Parathyroid adenoma (tissue), 2 donors: ENCODE measurements at regions not wholly inside any gene's neighbourhood (a gene's known extent, or its start where the extent isn't known, plus 50 kb on each side); places are given as distances from the start of the nearest gene placed in this dataset.

Experiments
- H2AFZ ChIP-seq: fragments of 300-600 bp; sonication (generic); one replicate; pipeline ENCODE4 v1.7.0; 2017; ENCODE audit warnings: antibody characterized with exemption, mild to moderate bottlenecking
- H3K27ac ChIP-seq: fragments of 300-600 bp; sonication (generic); one replicate; pipeline ENCODE4 v1.7.0; 2017
- H3K27me3 ChIP-seq: fragments of 300-600 bp; sonication (generic); one replicate; pipeline ENCODE4 v1.7.0; 2017; ENCODE audit warnings: low read length; ENCODE audit not compliant: control insufficient read depth, insufficient read depth
- H3K36me3 ChIP-seq: fragments of 300-600 bp; sonication (generic); one replicate; pipeline ENCODE4 v1.7.0; 2017; ENCODE audit warnings: low read length; ENCODE audit not compliant: control insufficient read depth, insufficient read depth
- H3K4me1 ChIP-seq: fragments of 300-600 bp; sonication (generic); one replicate; pipeline ENCODE4 v1.7.0; 2017; ENCODE audit warnings: control low read depth
- H3K4me2 ChIP-seq: fragments of 300-600 bp; sonication (generic); one replicate; pipeline ENCODE4 v1.7.0; 2017; ENCODE audit warnings: low read length
- H3K4me3 ChIP-seq: fragments of 300-600 bp; sonication (generic); one replicate; pipeline ENCODE4 v1.7.0; 2017; ENCODE audit warnings: low read depth, low read length
- H3K79me2 ChIP-seq: fragments of 300-600 bp; sonication (generic); one replicate; pipeline ENCODE4 v1.7.0; 2017; ENCODE audit warnings: control low read depth
- H3K9ac ChIP-seq: fragments of 300-600 bp; sonication (generic); one replicate; pipeline ENCODE4 v1.7.0; 2017; ENCODE audit warnings: mild to moderate bottlenecking
- H3K9me3 ChIP-seq: fragments of 300-600 bp; sonication (generic); one replicate; pipeline ENCODE4 v1.7.0; 2017; ENCODE audit warnings: low read length; ENCODE audit not compliant: control insufficient read depth
- CTCF ChIP-seq: fragments of 300-600 bp; sonication (generic); IDR thresholded peaks from one replicate; pipeline ENCODE4 v1.7.0; 2017; ENCODE audit warnings: antibody characterized with exemption, mild to moderate bottlenecking
- donor health status: primary hyperparathyroidism.

GRCh38 chr2:83282043-83282795 lies 1176.9 kb downstream of the SUCLG1 start:
- TF ChIP-seq CTCF = no peak
- Histone ChIP-seq H3K4me3 (no peak overlapping the region), H3K9ac (no peak overlapping the region), H3K27ac (no peak overlapping the region), H3K36me3 (no peaks in the 10 kb centered on the region), H3K27me3 (no peaks in the 10 kb centered on the region), H3K4me1 (no peaks in the 10 kb centered on the region), H3K79me2 (no peaks in the 10 kb centered on the region), H3K9me3 (no peaks in the 10 kb centered on the region), H2AFZ (no peak overlapping the region), H3K4me2 (no peak overlapping the region)

GRCh38 chr2:83280391-83280790 lies 1178.7 kb downstream of the SUCLG1 start:
- Histone ChIP-seq H3K4me1 (no peaks in the 10 kb centered on the region), H3K4me3 (no peak overlapping the region), H3K4me2 (no peak overlapping the region), H3K27ac (no peak overlapping the region), H3K79me2 (no peaks in the 10 kb centered on the region), H2AFZ (no peak overlapping the region), H3K9me3 (no peaks in the 10 kb centered on the region), H3K36me3 (no peaks in the 10 kb centered on the region), H3K27me3 (no peaks in the 10 kb centered on the region), H3K9ac (no peak overlapping the region)
- no peak for TF ChIP-seq CTCF

GRCh38 chr2:83273322-83273721 lies 1185.8 kb downstream of the SUCLG1 start:
- TF ChIP-seq CTCF = no peak
- H3K4me2 ChIP-seq = no peak overlapping the region
- H3K4me3 ChIP-seq = no peak overlapping the region
- H3K9me3 ChIP-seq = no peaks in the 10 kb centered on the region
- no peaks in the 10 kb centered on the region for H3K36me3 ChIP-seq
- no peaks in the 10 kb centered on the region for H3K4me1 ChIP-seq
- H3K27me3 ChIP-seq = no peaks in the 10 kb centered on the region
- no peaks in the 10 kb centered on the region for H3K79me2 ChIP-seq
- no peak overlapping the region for H3K9ac ChIP-seq
- no peak overlapping the region for H3K27ac ChIP-seq
- H2AFZ ChIP-seq = no peak overlapping the region

- H3K36me3 ChIP-seq = no peaks in the 10 kb centered on the region
- no peaks in the 10 kb centered on the region for H3K79me2 ChIP-seq
- H3K9ac ChIP-seq = no peak overlapping the region
- H3K27me3 ChIP-seq = no peaks in the 10 kb centered on the region
- no peak overlapping the region for H3K4me3 ChIP-seq
- TF ChIP-seq CTCF = no peak
- no peak overlapping the region for H2AFZ ChIP-seq
- no peak overlapping the region for H3K4me2 ChIP-seq
- H3K4me1 ChIP-seq = no peaks in the 10 kb centered on the region
- H3K27ac ChIP-seq = no peak overlapping the region
- no peaks in the 10 kb centered on the region for H3K9me3 ChIP-seq
Measured at GRCh38 chr2:83261591-83262136, 1197.4 kb downstream of the SUCLG1 start.

- Histone ChIP-seq H3K27me3 (no peaks in the 10 kb centered on the region), H3K4me2 (no peak overlapping the region), H3K9ac (no peak overlapping the region), H3K27ac (no peak overlapping the region), H3K79me2 (no peaks in the 10 kb centered on the region), H3K4me1 (no peaks in the 10 kb centered on the region), H3K9me3 (no peaks in the 10 kb centered on the region), H3K36me3 (no peaks in the 10 kb centered on the region), H3K4me3 (no peak overlapping the region), H2AFZ (no peak overlapping the region)
- TF ChIP-seq CTCF = no peak
Measured at GRCh38 chr2:83253848-83254247, 1205.2 kb downstream of the SUCLG1 start.
